ENCODE measurements at regions not wholly inside any gene's neighbourhood (a gene's known extent, or its start where the extent isn't known, plus 50 kb on each side); places are given as distances from the start of the nearest gene placed in this dataset.

GRCh38 chr5:62041156-62041756 is 264.8 kb upstream of the KIF2A start:
- no peak for TF ChIP-seq RCOR1 (IDR thresholded peaks at IDR 0.05; ENCODE audit: low read length)
- no peak for TF ChIP-seq EP300 (IDR thresholded peaks at IDR 0.05; ENCODE audit: borderline replicate concordance in 1 of 2, low read depth in 1 of 2, low read length in 1 of 2)
- TF ChIP-seq GABPA (IDR thresholded peaks at IDR 0.05; ENCODE audit: low read depth) = no peak
- TF ChIP-seq MEF2A (IDR thresholded peaks at IDR 0.05; ENCODE audit: borderline replicate concordance, low read depth) = no peak
- TF ChIP-seq REST (IDR thresholded peaks at IDR 0.05; ENCODE audit: low read depth, low read length) = no peak
- TF ChIP-seq CTCF (IDR thresholded peaks at IDR 0.05) = no peak
- no peak for TF ChIP-seq EZH2phosphoT487 (IDR thresholded peaks at IDR 0.05; ENCODE audit: borderline replicate concordance, low read depth)
- no peak for TF ChIP-seq FOXJ3 (CRISPR knock-in tag; IDR thresholded peaks at IDR 0.05)
- no peak for TF ChIP-seq FOXM1 (IDR thresholded peaks at IDR 0.05; ENCODE audit: low read depth)
- TF ChIP-seq, protein P1, sequence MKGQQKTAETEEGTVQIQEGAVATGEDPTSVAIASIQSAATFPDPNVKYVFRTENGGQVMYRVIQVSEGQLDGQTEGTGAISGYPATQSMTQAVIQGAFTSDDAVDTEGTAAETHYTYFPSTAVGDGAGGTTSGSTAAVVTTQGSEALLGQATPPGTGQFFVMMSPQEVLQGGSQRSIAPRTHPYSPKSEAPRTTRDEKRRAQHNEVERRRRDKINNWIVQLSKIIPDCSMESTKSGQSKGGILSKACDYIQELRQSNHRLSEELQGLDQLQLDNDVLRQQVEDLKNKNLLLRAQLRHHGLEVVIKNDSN (IDR thresholded peaks at IDR 0.05; ENCODE audit: borderline replicate concordance, low read depth) = no peak
- TF ChIP-seq TEAD4 (IDR thresholded peaks at IDR 0.05; ENCODE audit: borderline replicate concordance, insufficient read depth) = no peak
- TF ChIP-seq MXI1 (IDR thresholded peaks at IDR 0.05; ENCODE audit: low read depth, low read length) = no peak
- no peak for TF ChIP-seq TCF12 (IDR thresholded peaks at IDR 0.05)
- no peak for TF ChIP-seq JUND (IDR thresholded peaks at IDR 0.05)
- no peaks in the 10 kb centered on the region for H4K20me1 ChIP-seq (ENCODE audit: insufficient read depth)
- H3K9ac ChIP-seq = no peak overlapping the region
- no peaks in the 10 kb centered on the region for H3K9me3 ChIP-seq
- POLR2A ChIA-PET = no interaction called here
- DNase-seq = no peak
- no peak overlapping the region for H2AFZ ChIP-seq (ENCODE audit: low read depth)
- H3K27me3 ChIP-seq (ENCODE audit: insufficient read depth) = no peaks in the 10 kb centered on the region
- H3K27ac ChIP-seq (ENCODE audit: low read depth in 2 of 2, low read length in 1 of 2) = no peak overlapping the region
- H3K4me1 ChIP-seq (ENCODE audit: control insufficient read depth in 1 of 2, insufficient read depth in 2 of 2, low read depth in 1 of 2, low read length in 1 of 2) = peaks cover 0 to 6% of the 10 kb centered on the region in 2 experiments; a peak in 1 of 4 replicates
- CTCF ChIA-PET = no interaction called here
- H3K9me2 ChIP-seq = no peaks in the 10 kb centered on the region
- no peak overlapping the region for H3K4me3 ChIP-seq (ENCODE audit: low read depth in 2 of 2, low read length in 1 of 2)
- H3K4me2 ChIP-seq = no peak overlapping the region
- H3F3A ChIP-seq (replicated peaks; ENCODE audit: insufficient read depth) = no peaks in the 10 kb centered on the region
- H3K36me3 ChIP-seq (replicated peaks in 1 of 2; ENCODE audit: control insufficient read depth in 1 of 2, insufficient read depth in 2 of 2, low read length in 1 of 2) = no peaks in the 10 kb centered on the region
- 72% methylated on average over 5 of the region's 5 CpGs for WGBS (ENCODE audit: low lambda C conversion rate)
- no peaks in the 10 kb centered on the region for H3K79me2 ChIP-seq (ENCODE audit: insufficient read depth)
